GM12873 (cell line): ENCODE measurements at regions not wholly inside any gene's neighbourhood (a gene's known extent, or its start where the extent isn't known, plus 50 kb on each side); places are given as distances from the start of the nearest gene placed in this dataset.
A peak's percentile ranks its signal among the peaks of the same experiment; 100 is the strongest.

Source experiments
- TF ChIP-seq, protein P1 (sequence below): IDR thresholded peaks from 2 replicates; pipeline ENCODE4 v1.5.1; 2012; ENCODE audit warnings: low read depth, mild to moderate bottlenecking, moderate library complexity, low read length, control low read depth; ENCODE audit not compliant: insufficient read depth; ENCODE audit errors: missing control alignments

DNA sequence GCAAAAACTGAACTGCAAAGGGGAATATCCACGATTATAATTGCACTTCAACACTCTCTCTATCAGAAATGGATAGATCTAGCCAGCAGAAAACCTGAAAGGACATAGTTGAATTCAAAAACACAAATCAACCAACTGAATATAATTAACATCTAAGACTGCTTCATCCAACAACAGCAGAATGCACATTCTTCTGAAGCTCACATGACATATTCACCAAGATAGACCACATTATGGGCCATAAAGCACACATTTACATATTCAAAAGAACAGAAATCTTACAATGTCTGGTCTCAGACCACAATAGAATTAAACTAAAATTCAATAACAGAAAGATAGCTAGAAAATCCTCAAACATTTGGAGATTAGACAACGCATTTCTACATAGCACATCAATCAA is 118.3 kb downstream of the FBXO4 start:
- TF ChIP-seq, protein P1, sequence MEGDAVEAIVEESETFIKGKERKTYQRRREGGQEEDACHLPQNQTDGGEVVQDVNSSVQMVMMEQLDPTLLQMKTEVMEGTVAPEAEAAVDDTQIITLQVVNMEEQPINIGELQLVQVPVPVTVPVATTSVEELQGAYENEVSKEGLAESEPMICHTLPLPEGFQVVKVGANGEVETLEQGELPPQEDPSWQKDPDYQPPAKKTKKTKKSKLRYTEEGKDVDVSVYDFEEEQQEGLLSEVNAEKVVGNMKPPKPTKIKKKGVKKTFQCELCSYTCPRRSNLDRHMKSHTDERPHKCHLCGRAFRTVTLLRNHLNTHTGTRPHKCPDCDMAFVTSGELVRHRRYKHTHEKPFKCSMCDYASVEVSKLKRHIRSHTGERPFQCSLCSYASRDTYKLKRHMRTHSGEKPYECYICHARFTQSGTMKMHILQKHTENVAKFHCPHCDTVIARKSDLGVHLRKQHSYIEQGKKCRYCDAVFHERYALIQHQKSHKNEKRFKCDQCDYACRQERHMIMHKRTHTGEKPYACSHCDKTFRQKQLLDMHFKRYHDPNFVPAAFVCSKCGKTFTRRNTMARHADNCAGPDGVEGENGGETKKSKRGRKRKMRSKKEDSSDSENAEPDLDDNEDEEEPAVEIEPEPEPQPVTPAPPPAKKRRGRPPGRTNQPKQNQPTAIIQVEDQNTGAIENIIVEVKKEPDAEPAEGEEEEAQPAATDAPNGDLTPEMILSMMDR, result no peak

DNA sequence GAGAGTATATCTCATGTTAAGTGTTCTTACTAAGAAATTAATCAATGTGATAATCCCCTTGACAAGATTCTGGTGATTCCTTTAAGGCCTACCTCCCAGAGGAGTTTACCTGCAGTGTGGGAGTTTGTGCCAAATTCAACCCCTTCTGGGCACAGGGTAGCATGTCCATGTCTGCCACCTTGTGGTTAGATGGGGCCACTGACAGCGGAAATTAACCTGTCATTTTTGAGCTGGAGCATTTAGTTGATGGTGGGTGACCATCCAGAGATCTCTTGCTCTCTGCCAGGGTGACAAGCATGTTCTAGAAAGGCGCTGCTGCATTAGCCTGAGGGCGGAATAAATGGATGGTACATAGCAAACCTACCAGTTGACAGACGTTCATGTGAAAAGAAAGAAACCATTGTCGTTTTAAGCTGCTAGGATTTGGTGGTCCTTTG is 132.2 kb downstream of the FBXO4 start:
- TF ChIP-seq, protein P1, result peak; percentile 84

DNA sequence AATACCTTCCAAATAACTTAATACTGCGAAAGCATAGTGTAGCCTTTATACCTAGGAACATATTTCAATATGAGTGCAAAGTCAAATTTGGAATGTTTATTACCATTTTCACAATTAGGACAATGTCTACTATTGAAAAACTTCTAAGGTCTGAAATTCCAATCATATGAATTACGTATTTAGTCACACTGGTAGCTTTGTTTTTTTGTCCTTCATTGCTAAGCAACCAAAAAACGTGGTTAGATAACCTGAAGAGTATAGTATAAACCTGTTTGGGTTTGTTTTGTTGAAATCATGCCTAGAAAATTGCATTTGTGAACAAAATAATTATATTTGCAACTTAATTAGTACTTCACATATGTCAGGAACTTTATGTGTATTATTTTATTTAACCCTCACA is 134.2 kb downstream of the FBXO4 start:
- TF ChIP-seq, protein P1, result no peak

DNA sequence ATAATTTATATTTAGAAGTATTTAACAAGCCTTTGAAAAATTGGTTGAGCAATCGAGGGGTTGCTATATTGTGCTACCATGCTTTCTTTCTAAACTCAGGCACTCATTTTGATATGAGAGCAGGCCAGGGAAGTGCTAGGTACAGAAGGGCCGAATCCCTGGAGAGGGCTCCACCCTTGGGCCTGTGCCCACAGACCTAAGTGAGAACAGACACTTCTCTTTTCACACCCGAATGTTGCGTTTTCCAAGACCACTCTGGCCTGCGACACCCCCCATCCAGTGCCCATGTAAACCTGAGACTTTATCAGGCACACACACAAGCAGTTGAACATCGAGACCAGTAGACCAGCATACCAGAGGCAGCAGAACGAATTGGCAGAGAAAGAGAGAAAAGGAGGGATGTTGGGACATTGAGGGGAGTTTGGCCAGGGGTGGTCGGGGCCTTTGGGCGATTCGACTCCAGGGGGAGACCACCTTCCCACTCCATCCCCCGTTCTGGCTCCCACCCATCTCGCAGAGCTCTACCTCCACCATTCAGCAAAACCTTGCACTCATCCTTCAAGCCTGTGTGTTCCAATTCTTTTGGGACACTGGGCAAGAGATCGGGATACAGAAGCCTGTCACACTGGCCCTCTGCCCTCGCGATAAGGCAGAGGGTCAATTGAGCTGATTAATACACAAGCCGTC is 134.8 kb downstream of the FBXO4 start:
- TF ChIP-seq, protein P1, result no peak

DNA sequence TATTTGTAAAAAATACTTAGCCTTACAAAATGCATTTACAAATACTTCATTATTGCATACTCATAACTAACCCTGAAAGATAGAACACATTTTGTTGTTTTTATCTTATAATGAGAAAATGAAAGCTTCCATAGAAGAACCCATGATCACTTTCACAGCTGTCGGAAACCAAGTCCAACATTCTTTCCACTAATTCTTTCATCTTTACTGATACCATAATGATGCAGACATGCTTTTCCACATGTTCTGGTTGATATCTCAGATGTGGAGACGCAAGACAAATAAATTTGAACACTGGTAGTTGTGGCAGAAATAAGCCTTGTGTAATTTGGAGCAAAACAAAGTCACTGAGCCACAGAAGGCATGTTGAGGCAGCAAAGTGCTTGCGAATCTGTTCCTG is 136.0 kb downstream of the FBXO4 start:
- TF ChIP-seq, protein P1, result no peak

DNA sequence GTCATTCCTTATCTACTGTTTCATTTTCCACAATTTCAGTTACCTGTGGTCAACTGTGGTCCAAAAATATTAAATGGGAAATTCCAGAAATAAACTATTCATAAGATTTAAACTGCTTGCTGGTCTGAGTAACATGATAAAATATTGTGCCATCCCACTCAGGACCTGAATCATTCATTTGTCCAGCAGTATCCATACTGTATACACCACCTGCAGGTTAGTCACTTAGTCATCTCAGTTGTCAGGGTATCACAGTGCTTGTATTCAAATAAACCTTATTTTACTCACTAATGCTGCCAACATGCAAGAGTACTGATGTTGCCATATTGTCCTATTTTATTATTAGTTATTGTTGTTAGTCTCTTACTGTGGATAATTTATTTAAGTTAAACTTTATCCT is 139.7 kb downstream of the FBXO4 start:
- TF ChIP-seq, protein P1, result no peak

DNA sequence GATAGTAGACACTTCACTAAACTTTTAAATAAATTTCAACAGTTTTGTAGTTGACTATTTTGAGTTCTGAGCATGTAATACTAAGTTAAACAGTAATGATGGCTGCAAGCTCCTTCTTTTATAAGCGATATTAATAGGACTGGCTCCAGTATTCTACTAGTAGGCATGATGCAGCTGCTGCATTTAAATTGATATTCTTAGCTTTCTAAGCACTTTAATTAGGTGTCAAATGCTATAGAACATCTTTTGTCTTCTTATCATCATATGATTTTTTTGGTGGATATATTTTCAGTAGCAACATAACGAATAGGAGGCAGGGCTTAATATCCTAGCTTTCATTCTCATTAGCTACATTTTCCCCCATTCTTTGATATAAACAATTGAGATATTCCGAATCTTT is 141.1 kb downstream of the FBXO4 start:
- TF ChIP-seq, protein P1, result no peak
